ENCODE measurements at regions not wholly inside any gene's neighbourhood (a gene's known extent, or its start where the extent isn't known, plus 50 kb on each side); places are given as distances from the start of the nearest gene placed in this dataset.

DNA sequence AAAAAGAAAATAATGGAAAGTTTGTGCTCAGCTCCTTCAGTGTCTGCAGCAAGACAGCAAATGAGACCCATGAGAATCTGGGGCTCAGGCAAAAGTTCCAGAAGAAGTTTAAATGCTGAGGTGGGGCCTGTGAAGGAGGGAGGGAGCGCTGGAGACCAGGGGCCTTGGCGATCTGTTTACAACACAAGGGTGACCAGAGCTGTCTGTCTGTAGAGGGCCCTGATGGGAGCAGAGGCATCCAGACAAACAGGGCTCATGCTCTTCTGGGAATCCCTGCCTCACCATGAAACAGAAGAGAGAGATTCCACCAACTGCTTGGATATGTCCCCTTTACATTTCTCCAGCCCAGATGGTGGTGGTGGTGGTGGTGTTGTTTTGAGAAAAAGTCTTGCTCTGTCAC lies 60.1 kb upstream of the GPCPD1 start:
- TF ChIP-seq, protein P1, sequence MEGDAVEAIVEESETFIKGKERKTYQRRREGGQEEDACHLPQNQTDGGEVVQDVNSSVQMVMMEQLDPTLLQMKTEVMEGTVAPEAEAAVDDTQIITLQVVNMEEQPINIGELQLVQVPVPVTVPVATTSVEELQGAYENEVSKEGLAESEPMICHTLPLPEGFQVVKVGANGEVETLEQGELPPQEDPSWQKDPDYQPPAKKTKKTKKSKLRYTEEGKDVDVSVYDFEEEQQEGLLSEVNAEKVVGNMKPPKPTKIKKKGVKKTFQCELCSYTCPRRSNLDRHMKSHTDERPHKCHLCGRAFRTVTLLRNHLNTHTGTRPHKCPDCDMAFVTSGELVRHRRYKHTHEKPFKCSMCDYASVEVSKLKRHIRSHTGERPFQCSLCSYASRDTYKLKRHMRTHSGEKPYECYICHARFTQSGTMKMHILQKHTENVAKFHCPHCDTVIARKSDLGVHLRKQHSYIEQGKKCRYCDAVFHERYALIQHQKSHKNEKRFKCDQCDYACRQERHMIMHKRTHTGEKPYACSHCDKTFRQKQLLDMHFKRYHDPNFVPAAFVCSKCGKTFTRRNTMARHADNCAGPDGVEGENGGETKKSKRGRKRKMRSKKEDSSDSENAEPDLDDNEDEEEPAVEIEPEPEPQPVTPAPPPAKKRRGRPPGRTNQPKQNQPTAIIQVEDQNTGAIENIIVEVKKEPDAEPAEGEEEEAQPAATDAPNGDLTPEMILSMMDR (IDR thresholded peaks at IDR 0.05): no peak
- no peak for TF ChIP-seq POLR2A (IDR thresholded peaks at IDR 0.05)
